ENCODE measurements at regions not wholly inside any gene's neighbourhood (a gene's known extent, or its start where the extent isn't known, plus 50 kb on each side); places are given as distances from the start of the nearest gene placed in this dataset.

DNA sequence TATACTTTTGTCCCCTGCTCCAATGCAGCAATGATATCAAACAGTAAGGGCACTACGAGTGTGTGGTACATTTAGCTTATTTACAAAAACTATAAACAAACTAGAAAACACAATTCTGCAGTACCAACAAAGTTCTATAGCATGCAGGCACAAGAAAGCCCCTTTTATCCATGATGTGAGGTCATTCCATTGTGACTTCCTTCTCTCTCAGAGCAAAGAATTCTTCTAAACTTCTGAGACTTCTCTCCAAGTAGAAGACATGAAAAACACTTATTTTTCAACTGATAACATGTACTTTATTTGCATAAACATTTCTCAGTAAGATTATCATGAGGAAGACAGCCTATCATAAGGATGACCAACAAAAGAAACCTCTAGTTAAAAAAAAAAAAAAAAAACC, 569.8 kb downstream of the TLE1 start:
- no peak for DNase-seq

DNA sequence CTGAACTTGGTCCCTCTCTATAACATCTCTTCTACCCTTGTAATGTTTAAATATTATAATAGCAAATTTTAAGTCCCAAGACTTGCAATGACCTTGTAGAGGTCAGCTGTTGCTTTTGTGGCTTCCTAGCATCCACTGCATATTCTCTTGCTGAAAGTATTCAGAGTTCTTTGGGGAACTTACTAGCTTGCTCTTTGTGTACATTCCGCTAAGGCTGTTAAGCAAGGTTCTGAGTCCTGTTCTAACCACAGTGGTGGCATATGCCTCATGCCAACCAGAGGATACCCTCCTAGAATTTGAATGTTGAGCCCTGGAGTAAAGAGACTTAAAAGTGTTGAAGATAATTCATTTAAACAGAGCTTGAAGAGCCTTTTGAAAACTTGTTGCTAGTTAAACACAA, 570.9 kb downstream of the TLE1 start:
- no peak for DNase-seq

DNA sequence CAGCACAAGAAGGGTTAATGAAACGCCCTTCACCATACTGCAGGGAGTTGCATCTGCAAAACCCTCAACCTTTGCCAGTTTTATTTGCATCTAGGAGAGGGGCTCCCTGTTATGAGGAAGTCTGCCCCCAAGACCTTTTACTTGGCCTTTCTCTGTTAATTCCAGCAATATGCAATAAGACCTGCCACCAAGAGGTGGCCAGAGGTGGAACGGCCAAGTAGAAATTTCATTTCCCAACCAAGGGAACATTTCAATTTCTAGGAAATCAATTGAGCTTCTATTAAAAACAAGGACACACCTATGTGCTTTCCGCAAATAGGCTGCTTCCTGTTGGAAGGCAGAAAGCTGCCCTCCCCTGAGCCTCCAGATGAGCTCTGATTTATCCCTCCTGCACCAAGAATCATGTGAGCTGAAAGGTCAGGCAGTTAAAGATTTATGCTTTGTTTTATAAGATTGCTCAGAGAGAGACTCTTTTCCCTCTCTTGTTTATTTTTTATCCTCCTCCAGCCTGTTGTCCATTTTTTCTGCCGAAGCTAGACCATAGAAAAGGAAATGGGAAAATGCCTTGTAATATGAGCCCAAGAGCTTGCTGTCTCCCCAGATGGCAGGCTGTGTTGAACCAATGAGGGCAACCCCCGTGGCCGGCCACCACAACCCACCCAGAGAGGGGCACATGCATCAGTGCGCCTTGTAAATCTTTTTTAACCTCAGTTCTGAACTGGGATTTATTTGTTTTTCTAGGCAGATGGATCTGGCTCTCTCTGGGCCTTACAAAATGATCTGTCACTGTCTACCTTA, 572.8 kb downstream of the TLE1 start:
- DNase-seq: no peak

DNA sequence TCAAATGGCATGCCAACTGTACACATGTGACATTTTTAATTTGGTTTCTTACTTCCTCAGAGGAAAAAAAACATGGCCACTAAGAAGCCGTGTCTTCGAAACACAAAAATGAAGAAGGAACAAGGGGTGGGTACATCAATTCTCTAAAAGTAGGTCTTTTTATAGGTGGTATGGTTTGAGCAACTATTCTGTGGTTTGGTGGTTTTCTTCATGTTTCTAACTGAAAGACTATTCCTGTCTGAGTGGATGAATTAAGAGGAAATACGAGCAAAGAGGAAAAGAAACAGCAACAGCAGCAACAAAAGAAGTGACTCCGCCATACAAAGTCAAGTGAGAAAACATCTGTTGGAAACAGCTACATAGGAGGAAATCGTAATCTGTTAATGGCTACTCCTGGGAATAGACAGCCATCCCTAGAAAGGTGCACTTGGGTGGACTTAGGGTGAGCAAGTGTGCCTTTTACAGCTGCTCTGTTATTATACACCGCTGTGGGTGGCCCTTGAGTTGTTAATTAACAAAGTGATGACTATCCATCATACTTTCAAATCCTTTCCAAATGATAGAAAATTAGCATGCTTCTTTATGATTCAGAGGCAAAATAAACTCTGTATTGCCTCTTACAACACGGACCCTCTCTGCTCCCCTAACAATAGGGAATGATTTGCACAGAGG, 575.8 kb downstream of the TLE1 start:
- DNase-seq: no peak

DNA sequence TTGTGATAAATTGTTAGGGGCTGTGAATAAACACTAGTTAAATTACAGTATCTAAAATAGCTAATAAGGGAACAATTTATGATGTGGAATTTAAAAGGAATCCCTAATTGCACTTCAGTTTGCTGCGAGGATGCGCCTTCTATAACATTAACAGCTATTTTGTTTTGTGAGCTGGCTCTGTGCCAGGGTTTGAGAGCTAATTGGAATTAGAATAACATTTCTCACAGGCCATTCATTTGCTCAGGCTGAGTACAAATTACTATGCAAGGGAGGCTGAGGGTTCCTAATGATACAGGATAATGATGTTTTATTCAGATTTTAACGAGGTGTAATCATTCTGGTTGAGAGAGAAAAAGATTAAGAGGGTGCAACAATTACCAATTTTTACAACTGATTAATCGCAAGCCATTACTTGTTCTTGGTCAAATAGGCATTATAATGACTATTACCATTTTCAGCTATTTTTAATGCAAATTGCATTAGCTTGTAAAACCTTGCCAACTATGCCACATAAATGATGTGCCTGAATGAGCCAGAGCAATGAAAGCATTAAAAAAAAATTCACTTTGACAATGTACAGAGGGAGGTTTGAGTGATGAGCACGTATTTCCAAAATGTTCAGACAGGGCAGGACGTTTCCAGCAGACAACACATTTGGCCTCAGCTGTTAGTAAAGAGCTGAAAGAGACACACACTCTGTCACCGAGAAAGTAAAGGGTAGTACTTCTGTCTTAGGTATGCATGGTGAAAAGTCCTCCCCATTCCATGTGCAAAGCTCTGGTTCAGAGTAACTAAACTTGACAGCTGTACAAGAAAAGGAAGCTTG, 576.5 kb downstream of the TLE1 start:
- no peak for DNase-seq

DNA sequence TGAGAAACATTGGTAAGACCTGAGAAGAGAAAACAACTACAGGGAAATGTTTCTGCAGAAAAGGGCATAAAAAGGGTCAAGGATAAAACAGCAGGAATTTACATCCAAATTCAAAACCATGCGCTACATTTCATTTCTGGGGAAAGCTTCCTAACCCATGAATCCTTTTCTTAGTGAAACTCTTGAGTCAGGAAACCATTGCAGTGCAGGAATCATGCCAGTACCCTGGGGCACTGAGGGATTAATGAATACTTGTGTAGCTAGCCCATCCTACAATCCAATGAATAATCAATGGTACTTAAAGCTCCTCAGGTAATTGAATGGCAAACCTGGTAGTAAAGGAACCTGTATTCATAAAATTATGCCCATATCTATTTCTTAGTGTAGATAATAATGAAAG, 580.5 kb downstream of the TLE1 start:
- no peak for DNase-seq

DNA sequence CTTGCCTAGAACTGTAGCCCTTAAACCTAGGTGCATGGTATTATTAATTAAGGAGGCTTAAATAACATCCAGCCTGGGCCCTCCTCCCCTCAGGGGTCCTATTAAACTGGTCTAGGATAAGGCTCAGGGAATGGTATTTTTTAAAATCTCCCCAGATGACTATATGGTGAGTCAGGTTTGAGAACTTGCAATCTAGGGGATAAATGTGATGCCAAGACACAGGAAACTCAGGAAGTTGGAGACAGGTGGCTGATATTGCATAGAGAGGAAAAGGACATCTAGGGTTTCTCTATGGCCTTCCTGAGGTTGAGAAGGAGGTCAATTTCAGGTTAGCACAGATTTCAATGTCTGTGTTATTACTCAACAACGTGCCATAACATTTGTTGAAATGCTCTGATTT, 581.0 kb downstream of the TLE1 start:
- no peak for DNase-seq

DNA sequence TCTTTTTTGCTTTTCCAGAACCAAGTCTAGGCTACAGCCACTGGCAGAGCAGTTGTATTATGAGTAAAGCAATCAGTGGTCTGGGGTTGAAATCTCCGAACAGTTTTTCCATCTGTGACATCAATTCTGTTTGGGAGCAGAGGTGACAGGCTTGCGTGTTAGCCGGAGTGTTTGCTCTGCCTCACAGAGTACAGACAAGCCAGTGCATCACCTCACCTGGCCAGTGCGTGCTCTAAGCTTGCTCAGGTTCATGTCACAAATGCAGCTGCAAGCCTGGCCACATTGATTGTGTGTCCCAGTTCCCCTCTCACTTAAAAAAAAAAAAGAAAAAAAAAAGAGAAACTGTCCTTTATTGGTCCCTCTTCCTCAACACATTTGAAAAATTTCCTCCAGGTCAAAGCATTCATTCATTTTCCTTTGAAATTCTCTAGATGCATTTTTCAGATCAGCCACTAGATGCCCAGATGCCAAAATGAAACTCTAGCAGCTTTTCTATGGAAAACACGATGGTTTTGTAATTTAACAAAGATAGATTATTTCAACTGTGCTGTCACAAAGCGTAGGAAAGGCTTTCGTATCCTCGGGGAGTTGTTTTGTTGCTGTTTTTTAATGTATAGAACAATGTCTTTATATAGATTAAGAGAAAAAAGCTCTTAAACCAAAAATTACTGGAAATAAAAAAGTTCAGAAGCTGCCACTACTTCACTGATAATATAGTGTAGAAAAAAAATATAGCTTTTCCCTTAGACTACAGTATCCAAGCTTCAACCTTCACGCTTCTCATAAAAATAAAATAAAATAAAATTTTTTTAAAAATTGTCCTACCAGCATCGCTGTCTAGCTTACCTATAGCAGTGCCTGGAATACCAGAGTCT, 585.5 kb downstream of the TLE1 start:
- DNase-seq: no peak

DNA sequence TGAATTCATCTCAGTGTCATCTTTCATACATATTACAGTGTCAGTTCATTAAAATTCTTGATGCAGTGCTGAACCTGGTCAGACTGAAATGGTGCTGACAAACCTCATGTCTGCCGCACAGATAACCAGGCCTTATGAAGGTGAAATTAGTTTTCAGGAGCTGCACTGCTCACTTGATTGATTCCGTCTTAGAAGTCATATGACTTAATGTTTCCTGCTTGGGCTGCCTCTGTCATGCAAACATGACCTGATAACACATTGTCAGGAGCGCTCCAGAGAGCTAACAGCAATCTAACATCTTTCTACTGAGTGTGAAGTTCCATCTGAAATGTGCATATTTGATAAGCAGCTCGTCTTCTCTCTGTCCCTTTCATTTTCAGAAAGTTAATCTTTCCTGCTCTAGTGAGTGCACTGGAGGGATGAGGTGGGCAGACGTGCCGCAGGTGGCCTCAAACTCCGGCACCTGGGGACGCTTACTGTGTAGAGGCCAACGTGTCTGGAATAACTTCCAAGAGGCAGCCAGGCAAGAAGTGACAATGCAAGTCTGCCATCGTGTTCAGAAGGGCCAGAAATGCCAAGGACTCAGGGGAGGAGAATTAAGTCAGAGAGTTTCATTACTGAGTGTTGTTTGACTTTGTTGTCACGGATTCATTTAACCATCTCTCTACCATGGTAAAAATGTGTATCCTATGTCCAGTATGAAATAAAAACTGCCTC, 592.1 kb downstream of the TLE1 start:
- no peak for DNase-seq

DNA sequence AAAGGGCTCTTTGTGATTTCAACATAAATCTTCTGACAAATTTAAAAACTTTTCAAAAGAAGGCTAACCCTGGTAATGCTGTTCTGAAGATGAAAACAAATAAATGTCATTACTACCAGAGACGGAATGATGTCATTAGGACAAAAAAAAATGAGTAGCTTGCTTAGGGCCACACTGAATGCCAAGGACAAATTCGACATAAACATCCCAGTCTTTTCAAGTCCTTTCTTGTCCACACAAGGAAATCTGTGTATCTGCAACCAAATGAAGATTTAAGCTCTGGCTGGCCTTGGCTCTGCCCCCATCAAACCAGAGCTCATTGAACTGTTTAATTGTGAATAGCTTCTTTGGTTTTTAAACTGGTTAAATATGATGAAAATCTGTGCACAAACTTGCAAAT, 592.7 kb downstream of the TLE1 start:
- no peak for DNase-seq

DNA sequence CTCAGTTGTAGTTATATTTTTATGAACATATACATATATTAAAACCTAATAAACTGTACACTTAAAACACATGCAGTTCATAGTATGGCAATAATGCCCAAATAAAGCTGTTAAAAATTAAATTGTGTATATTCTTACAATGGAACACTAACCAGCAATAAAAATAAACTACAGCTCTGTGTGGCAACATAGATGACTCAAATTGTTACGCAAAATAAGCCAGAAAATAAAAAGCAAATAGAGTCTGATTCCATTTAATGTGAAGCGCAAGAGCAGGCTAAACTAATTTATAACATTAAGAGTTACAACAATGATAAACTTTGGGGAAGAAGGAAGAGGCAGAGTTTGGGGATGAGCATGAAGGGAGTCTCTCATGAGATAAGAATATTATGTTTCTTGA, 597.3 kb downstream of the TLE1 start:
- no peak for DNase-seq

DNA sequence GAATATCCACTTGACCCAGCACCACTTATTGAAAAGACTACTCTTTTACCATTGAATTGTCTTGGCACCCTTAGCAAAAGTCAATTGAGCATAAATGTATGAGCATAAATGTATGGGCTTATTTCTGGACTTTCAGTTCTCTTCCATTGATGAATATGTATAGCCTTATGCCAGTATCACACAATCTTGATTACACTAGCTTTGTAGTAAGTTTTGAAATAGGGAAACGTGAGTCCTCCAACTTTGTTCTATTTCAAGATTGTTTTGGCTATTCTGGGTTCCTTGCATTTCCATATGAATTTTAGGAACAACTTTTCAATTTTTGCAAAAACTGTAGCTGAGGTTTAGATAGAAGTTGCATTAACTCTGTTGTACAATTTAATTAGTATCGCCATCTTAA, 601.0 kb downstream of the TLE1 start:
- no peak for DNase-seq

DNA sequence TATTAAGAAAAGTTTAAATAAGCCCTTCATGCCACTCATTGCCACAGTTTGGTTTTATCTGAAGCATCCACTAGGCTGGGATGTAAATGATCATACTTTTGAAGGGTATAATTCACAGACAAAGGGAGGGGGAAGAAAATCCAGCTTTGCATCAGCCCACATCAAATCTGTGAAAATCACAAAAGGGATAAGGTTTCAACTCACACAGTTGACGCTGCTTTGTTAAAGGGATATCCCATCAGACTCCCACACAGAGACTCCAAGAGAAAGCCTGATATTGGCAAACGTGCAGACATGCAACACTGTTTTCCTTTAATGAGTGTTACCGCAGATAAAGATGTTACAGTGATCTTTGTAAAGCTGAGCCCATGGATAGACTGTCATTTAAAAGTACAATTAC, 602.9 kb downstream of the TLE1 start:
- no peak for DNase-seq

DNA sequence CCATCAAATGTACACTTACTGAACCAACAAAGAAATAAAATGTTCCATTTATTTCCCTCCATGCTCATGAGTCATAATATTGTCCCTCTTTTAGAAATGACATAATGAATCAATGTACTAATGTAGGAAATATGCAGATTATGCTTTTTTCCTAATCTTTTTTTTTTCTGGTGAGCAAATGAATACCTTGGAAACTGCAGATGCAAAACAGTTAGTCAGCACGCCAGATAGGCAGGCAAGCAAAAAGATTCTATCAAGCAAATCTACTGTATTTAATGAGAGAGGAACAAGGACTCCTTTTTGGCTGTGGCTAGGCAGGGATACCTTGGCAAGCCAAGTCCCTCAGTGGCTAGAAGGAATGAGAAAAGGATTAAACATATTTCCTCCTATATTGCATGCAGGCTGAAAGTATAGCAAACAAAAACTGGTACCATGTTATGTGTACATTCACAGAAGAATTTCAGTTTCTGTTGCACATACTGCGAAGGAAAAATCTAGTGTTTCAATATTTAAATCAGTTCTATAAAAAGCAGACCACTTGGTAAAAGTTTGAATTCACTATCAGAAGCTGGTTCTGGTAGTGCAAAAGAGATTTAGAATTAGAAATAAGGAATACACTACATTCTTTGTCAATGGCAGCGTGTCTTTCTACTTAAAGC, 605.4 kb downstream of the TLE1 start:
- no peak for DNase-seq

DNA sequence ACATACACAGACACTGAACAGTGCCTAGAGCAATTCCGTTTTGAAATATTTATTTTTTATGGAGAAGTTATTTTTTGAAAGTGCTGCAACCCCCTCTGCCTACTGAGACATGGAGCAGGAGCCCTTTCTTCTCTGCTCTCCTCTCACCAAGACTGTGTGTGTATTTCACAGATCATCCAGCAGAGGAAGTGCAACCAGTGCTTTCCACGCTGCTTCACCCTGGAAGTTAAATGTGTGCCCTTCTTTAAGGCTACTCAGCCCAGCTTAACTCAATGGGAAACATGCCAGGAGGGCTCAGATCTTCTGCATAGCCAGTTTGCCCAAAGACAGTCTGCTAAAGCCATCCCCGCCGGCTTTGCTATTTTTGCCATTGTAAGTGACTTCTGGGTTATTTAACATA, 606.3 kb downstream of the TLE1 start:
- DNase-seq: no peak

DNA sequence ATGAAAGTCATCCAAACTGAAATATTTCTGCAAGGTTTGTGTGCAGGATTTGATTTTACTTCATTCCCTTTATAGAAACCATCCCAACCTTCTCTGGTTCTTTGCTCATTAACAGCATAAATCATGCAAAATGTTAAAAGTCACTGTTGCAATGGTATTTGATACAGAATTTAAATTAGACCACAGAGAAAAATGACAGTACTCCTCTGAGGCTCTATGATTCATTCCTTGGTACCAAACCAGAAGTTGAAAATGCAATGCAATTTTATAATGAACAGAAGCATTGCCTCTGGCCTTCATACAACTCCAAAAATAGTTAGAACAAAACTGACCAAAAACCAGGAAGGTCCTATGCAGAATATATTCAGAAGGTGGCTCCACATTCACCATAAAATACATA, 607.1 kb downstream of the TLE1 start:
- DNase-seq: no peak

DNA sequence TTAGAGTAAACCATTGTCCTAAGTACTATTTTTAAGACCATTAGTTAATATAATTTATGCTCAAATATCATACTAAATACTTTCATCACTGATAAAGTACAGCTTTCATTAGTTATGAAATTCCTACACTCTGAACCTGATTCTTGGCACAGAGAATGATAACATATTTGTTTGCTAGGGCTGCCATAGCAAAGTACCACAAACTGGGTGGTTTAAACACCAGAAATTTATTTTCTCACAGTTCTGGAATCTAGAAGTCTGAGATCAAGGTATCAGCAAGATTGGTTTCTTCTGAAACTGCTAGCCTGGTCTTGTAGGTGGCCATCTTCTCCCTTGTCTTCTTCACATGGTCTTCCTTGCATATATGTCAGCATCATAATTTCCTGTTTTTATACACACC, 608.4 kb downstream of the TLE1 start:
- no peak for DNase-seq

DNA sequence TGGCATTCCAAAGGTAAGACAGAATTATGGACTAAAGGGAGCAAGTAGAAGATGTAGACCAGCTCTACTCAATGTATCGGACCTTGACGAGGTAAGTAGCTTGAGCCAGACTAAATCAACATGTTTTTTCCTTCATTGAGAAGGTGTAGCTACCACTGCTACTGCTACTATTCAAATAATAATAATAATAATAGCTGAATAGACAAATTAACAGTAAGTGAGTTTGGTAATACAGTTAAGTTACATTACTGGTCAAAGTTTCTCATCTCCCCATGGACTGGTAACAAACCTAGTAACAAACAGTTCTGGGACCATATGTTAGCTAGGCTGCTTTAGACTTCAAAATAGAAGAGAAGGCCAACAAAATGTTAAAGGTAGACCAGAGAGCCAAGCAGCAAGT, 609.2 kb downstream of the TLE1 start:
- no peak for DNase-seq

DNA sequence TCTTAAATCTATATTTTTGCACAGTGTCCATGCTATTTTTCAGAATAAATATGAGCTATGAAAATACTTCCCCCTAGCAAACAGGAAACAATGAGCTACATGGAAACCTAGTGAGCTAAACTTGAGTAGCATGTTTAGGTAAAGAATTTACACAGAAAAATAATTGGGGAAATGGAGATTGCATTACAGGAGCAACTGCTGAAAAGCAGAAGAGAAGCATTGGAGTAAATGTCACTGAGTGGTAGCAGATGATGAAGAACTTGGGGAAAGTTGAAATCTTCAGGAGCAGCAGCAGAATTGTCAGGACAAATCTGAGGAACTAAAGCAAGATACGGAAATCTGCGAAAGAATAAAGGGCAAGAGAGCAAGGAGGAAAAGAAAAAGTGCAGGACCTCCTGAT, 610.3 kb downstream of the TLE1 start:
- no peak for DNase-seq

DNA sequence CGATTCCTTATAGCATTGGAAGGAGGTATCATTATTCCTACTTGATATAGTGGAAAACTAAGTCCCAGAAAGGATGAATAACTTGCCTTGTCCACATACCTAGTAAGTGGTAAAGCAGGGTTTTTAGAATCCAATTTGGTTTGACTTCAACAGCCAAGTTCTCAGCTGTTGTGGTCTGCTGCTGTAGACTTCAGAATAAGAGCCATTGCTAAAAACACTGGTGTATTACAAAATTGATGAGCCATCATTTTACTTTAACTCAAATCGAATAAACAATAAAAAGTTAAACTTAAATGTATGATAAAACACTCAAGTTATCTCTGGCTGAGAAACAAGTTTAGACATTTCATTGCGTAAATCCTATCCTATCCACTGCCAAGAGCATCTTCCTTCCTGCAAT, 610.8 kb downstream of the TLE1 start:
- DNase-seq: no peak

DNA sequence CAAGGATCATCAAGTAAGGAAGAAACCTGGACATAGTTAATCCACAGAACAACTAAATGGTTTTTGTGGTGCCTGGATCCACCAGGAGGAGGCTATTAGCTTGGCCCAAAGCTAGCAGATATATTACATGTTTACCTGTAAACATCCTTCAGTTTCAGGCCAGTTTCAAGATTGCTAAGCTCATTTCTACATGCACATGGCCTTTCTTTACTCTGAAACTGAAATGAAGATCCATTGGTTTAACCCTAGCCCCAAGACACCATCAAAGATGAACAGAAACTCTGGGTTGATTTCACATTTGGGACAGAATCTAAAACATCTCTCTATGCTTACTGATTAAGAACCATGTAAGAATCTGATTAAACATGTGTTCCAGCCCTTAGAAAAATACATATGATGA, 611.8 kb downstream of the TLE1 start:
- no peak for DNase-seq
